ENCODE measurements at regions not wholly inside any gene's neighbourhood (a gene's known extent, or its start where the extent isn't known, plus 50 kb on each side); places are given as distances from the start of the nearest gene placed in this dataset.

- TF ChIP-seq CTCF (IDR thresholded peaks at IDR 0.05) (no peak), POLR2A (IDR thresholded peaks at IDR 0.05) (no peak), EP300 (IDR thresholded peaks at IDR 0.05) (no peak), POLR2AphosphoS5 (IDR thresholded peaks at IDR 0.05) (no peak)
Observed at GRCh38 chr2:134123332-134123731, 130.5 kb upstream of the MGAT5 start.

All from gastroesophageal sphincter (tissue), 3 donors.